Retinal pigment epithelial cell (primary cell): ENCODE measurements at regions not wholly inside any gene's neighbourhood (a gene's known extent, or its start where the extent isn't known, plus 50 kb on each side); places are given as distances from the start of the nearest gene placed in this dataset.
"Not testable (repeated sequence)": the region's sequence is repeated elsewhere in the genome, so short reads cannot be mapped to it uniquely, and the experiment has no call there.

ENCODE experiments used
- DNase-seq: peaks from one replicate; pipeline ENCODE4 v3.0.0-alpha.2; 2010; ENCODE audit warnings: low read depth
- H3K4me3 ChIP-seq: 2 replicates; pipeline ENCODE4 v1.5.1; 2011; ENCODE audit warnings: mild to moderate bottlenecking, low read length, control low read depth, moderate library complexity
- TF ChIP-seq, protein P1 (sequence below): conservative IDR thresholded peaks from 2 replicates; pipeline ENCODE4 v1.5.1; 2011; ENCODE audit warnings: low read depth, low read length, control low read depth, inconsistent platforms

DNA sequence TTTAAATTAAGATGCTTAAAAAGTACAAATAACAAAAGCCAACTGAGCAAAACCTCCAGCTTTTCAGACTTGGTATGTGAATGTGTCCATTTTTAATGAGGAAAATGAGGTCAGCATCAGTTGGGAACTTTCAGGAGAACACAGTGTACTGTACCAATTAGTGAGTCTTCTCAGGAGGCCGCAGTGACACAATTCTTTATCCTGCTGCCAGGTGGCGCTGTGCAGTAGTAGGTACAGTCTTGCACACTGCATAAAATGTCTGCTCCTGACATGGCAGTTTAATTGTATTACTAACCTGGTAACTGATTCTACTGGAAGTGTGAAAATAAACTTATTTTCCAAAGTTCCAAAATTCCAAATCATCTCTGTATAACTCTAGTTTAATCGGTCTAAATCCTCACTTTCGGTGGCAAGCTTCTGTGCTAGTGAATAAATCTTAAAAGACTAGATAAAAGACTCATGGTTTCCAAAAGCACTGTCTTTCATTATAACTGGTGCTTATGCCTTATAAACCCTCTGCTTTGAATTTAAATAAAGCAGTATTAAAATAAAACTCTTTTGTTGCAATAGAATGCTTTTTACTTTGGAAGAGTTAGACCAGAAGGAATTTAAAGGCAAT is 214.8 kb upstream of the MMS22L start:
- DNase-seq: peak; percentile 23
- TF ChIP-seq, protein P1, sequence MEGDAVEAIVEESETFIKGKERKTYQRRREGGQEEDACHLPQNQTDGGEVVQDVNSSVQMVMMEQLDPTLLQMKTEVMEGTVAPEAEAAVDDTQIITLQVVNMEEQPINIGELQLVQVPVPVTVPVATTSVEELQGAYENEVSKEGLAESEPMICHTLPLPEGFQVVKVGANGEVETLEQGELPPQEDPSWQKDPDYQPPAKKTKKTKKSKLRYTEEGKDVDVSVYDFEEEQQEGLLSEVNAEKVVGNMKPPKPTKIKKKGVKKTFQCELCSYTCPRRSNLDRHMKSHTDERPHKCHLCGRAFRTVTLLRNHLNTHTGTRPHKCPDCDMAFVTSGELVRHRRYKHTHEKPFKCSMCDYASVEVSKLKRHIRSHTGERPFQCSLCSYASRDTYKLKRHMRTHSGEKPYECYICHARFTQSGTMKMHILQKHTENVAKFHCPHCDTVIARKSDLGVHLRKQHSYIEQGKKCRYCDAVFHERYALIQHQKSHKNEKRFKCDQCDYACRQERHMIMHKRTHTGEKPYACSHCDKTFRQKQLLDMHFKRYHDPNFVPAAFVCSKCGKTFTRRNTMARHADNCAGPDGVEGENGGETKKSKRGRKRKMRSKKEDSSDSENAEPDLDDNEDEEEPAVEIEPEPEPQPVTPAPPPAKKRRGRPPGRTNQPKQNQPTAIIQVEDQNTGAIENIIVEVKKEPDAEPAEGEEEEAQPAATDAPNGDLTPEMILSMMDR: peak; percentile 92

DNA sequence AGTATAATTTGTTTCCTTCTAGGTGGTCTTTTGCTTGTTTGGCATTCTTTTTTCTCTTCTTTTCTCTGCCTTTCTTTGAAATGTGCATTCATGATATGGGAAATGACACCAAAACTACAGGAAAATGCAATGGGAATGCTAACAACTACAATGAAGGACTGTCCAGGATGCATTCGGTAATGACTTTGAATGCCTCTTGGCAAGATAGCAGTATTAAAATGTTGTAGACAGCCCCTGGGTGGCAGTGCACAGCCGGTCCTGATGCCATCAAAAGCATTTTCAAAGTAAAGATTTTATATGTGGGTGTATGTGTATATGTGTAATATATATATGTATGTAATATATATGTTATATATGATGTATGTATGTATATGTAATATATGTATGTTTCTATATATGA is 218.8 kb upstream of the MMS22L start:
- TF ChIP-seq, protein P1: peak; percentile 9
- no peak for DNase-seq
- H3K4me3 ChIP-seq: no peak overlapping the region

More for the DNA sequence above, 214.8 kb upstream of the MMS22L start:
- no peak overlapping the region for H3K4me3 ChIP-seq

DNA sequence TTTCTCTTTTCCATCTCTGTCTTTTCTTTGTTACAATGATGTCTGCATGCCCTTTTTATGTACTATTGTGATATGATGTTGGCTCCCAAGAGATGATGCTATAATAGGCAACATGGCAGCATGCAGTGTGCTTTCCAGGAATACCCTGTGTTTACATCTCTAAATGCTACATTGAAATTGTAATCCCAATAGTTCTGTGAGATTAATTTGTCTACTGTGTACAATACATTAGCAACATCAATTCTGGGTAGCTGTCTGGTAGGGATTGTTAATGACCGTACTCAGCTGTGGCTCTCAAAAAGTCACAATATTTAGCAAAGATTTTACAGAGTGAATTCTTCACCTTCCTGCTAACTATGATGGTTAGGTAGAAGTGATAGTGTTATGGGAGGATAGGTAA is 225.6 kb upstream of the MMS22L start:
- TF ChIP-seq, protein P1: no peak
- H3K4me3 ChIP-seq: no peak overlapping the region
- no peak for DNase-seq

DNA sequence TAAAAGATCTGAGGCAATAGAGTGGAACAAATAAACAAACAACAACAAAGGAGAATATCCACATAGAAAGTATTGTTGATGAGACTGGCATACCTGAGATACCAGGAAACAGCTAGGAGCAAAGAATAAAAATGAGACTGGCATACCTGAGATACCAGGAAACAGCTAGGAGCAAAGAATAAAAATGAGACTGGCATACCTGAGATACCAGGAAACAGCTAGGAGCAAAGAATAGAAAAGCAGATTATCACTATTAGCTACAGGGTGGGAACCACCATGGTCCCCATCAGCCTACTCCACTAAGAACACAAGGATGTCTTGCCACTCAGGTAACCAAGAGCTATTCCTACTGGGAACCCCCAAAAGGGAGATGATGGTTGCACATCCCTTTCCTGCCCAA is 230.2 kb upstream of the MMS22L start:
- not testable (repeated sequence) for DNase-seq

DNA sequence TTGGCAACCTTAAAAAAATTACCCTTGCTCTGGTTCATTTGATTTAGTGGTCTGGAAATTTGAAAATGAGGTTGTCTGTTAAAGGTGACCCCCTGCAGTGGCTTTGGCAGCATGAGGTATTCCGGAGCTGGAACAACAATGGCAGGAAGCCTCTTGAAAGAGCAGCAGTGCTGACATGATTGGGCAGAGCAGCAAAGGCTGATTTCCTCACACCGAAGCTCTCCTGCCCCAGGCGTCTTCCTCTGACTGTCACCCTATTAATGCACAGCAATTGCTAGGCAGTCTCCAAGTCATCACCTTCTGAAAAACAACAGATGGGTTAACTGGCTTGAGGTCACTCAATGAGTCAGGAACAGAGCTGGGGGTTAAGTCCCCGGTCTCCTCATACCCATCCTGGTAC is 241.8 kb upstream of the MMS22L start:
- DNase-seq: no peak
- TF ChIP-seq, protein P1: no peak
- no peak overlapping the region for H3K4me3 ChIP-seq

More for the DNA sequence above, 230.2 kb upstream of the MMS22L start:
- H3K4me3 ChIP-seq: not testable (repeated sequence)

DNA sequence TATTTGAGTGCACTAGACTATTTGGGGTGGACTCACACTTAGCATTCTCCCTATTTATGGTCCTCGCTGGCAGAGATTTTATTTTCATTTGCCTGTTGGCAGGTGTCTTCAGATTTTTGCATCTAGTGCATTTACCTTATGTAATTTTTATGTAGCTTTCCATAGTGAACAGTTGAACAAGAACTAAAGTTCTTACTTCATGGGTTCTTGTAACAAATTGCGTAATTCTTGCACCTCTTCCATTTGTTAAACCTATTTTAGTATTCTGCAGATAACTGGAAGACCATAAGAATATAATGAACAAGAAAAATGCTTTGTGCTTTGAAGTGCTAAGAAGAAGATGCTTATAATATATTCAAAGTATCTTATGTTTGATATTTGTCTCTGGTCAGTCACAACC is 252.8 kb upstream of the MMS22L start:
- no peak for DNase-seq
- no peak overlapping the region for H3K4me3 ChIP-seq
- TF ChIP-seq, protein P1: no peak

DNA sequence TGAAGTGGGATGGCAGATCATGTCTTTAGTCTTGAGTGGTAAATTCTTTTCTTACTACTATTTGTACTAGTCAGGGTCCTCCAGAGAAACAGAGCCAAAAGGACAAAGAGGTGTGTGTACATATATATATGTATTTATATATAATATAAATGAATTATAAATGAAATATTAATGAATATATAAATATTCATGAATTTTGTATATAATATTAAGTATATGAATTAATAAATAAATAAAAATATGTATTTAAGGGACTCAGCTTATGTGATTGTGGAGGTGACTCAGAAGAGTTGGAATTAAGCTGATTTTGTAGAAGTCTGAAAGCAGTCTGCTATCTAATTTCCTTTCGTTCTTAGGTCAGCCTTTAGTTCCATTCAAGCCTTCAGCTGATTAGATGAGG is 265.3 kb upstream of the MMS22L start:
- DNase-seq: no peak
- TF ChIP-seq, protein P1: no peak
- H3K4me3 ChIP-seq: no peak overlapping the region

DNA sequence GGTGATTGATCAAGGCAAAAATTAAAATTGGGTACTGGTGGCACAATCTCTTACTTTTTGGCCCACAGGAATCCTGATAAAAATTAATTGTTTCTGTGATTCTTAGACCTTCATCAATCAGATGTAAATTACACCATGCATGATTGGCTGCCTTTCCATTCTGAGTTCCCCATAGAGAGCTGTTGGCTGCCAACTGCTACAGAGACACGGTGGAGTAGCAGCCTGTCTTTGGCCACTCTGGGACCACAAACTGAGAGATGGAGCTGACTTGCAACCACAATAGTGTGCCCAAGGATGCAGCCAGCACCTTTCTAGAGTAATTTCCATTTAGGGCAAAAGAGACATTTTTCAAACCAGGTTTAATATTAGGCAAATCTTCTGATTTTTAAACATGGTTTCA is 274.3 kb upstream of the MMS22L start:
- TF ChIP-seq, protein P1: no peak
- DNase-seq: no peak
- H3K4me3 ChIP-seq: no peak overlapping the region
